Parathyroid adenoma (tissue), 2 donors: ENCODE measurements at regions not wholly inside any gene's neighbourhood (a gene's known extent, or its start where the extent isn't known, plus 50 kb on each side); places are given as distances from the start of the nearest gene placed in this dataset.

Source experiments
- H2AFZ ChIP-seq: fragments of 300-600 bp; sonication (generic); one replicate; pipeline ENCODE4 v1.7.0; 2017; ENCODE audit warnings: antibody characterized with exemption, mild to moderate bottlenecking
- H3K27ac ChIP-seq: fragments of 300-600 bp; sonication (generic); one replicate; pipeline ENCODE4 v1.7.0; 2017
- H3K27me3 ChIP-seq: fragments of 300-600 bp; sonication (generic); one replicate; pipeline ENCODE4 v1.7.0; 2017; ENCODE audit warnings: low read length; ENCODE audit not compliant: control insufficient read depth, insufficient read depth
- H3K36me3 ChIP-seq: fragments of 300-600 bp; sonication (generic); one replicate; pipeline ENCODE4 v1.7.0; 2017; ENCODE audit warnings: low read length; ENCODE audit not compliant: control insufficient read depth, insufficient read depth
- H3K4me1 ChIP-seq: fragments of 300-600 bp; sonication (generic); one replicate; pipeline ENCODE4 v1.7.0; 2017; ENCODE audit warnings: control low read depth
- H3K4me2 ChIP-seq: fragments of 300-600 bp; sonication (generic); one replicate; pipeline ENCODE4 v1.7.0; 2017; ENCODE audit warnings: low read length
- H3K4me3 ChIP-seq: fragments of 300-600 bp; sonication (generic); one replicate; pipeline ENCODE4 v1.7.0; 2017; ENCODE audit warnings: low read depth, low read length
- H3K79me2 ChIP-seq: fragments of 300-600 bp; sonication (generic); one replicate; pipeline ENCODE4 v1.7.0; 2017; ENCODE audit warnings: control low read depth
- H3K9ac ChIP-seq: fragments of 300-600 bp; sonication (generic); one replicate; pipeline ENCODE4 v1.7.0; 2017; ENCODE audit warnings: mild to moderate bottlenecking
- H3K9me3 ChIP-seq: fragments of 300-600 bp; sonication (generic); one replicate; pipeline ENCODE4 v1.7.0; 2017; ENCODE audit warnings: low read length; ENCODE audit not compliant: control insufficient read depth
- TF ChIP-seq, protein P1 (sequence below): fragments of 300-600 bp; sonication (generic); IDR thresholded peaks from one replicate; pipeline ENCODE4 v1.7.0; 2017; ENCODE audit warnings: antibody characterized with exemption, mild to moderate bottlenecking
- donor health status: primary hyperparathyroidism.

DNA sequence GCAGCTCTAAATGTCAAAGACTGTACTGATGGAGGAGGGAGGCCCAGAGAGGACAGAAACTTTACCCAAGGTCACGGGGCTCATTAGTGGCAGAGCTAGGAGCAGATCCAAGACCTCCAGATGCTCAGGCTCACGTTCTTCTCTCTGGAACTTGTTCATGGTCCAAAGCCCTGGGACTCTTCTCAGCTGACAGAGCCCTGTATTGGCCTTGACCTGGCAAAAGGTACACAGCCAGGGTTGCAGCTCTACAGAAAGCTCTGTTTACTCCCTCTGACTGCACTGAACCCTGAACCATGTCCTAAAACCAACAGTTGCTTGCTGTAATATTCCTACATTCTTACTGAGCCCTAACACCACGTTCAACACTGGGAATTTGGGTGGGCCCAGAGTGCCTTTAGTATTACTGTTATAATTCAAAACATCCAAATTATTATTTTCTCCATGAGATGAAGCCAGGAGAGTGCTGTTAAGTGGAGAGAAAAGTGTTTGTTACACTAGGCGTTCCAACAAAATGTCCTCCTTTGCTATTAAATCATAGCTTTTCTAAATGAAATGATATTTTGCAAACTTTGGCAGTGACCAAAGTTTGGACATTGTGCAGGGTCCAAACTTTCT is 602.4 kb upstream of the CLINT1 start:
- Histone ChIP-seq H3K4me1 (no peaks in the 10 kb centered on the region), H3K9me3 (no peaks in the 10 kb centered on the region), H3K27me3 (no peaks in the 10 kb centered on the region), H3K4me3 (no peak overlapping the region), H3K36me3 (no peaks in the 10 kb centered on the region), H3K27ac (no peak overlapping the region), H3K9ac (no peak overlapping the region), H3K79me2 (no peaks in the 10 kb centered on the region), H3K4me2 (no peak overlapping the region), H2AFZ (no peak overlapping the region)
- TF ChIP-seq, protein P1, sequence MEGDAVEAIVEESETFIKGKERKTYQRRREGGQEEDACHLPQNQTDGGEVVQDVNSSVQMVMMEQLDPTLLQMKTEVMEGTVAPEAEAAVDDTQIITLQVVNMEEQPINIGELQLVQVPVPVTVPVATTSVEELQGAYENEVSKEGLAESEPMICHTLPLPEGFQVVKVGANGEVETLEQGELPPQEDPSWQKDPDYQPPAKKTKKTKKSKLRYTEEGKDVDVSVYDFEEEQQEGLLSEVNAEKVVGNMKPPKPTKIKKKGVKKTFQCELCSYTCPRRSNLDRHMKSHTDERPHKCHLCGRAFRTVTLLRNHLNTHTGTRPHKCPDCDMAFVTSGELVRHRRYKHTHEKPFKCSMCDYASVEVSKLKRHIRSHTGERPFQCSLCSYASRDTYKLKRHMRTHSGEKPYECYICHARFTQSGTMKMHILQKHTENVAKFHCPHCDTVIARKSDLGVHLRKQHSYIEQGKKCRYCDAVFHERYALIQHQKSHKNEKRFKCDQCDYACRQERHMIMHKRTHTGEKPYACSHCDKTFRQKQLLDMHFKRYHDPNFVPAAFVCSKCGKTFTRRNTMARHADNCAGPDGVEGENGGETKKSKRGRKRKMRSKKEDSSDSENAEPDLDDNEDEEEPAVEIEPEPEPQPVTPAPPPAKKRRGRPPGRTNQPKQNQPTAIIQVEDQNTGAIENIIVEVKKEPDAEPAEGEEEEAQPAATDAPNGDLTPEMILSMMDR: no peak

DNA sequence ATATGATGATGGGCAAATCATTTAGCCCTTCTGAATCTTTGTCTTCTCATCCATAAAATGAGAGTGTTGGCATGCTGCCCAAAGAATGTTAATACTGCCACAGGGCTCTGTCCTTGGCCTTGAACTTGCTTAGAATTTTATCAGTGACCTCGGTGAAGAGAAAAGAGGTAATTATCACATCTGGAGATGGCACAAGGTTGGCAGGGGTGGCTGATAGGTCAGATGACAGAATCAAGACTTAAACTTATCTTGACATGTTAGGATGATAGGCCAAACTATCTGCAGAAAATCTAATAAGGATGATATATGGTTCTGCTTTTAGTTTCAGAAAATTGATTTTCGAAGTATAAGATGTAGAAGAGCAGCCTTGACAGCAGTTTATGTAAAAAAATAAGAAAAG is 599.1 kb upstream of the CLINT1 start:
- TF ChIP-seq, protein P1: no peak
- no peaks in the 10 kb centered on the region for H3K36me3 ChIP-seq
- no peaks in the 10 kb centered on the region for H3K79me2 ChIP-seq
- no peak overlapping the region for H3K9ac ChIP-seq
- no peak overlapping the region for H3K4me3 ChIP-seq
- H3K9me3 ChIP-seq: no peaks in the 10 kb centered on the region
- no peak overlapping the region for H3K4me2 ChIP-seq
- H2AFZ ChIP-seq: no peak overlapping the region
- no peak overlapping the region for H3K27ac ChIP-seq
- no peaks in the 10 kb centered on the region for H3K4me1 ChIP-seq
- H3K27me3 ChIP-seq: no peaks in the 10 kb centered on the region

DNA sequence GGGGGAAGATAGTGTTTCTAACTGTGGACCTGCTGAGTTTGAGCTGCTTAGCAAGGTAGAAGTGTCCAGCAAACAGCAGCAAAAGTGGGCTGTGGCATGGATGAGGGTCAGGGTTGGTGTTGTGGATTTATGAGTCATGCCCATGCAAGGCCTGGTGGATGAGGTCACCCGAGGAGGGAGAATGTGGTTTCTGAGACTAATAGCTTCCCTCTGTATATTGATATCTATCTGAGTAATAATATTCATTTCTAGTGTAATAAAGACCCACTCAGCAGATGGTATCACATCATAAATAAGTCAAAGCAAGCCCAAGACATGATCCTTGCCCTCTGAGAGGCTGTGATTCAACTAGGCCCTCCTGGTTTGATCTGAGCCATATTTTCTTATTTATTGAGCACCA is 597.8 kb upstream of the CLINT1 start:
- Histone ChIP-seq H3K36me3 (no peaks in the 10 kb centered on the region), H3K9me3 (no peaks in the 10 kb centered on the region), H3K4me3 (no peak overlapping the region), H3K4me1 (no peaks in the 10 kb centered on the region), H2AFZ (no peak overlapping the region), H3K27ac (no peak overlapping the region), H3K79me2 (no peaks in the 10 kb centered on the region), H3K4me2 (no peak overlapping the region), H3K27me3 (no peaks in the 10 kb centered on the region), H3K9ac (no peak overlapping the region)
- TF ChIP-seq, protein P1: no peak

DNA sequence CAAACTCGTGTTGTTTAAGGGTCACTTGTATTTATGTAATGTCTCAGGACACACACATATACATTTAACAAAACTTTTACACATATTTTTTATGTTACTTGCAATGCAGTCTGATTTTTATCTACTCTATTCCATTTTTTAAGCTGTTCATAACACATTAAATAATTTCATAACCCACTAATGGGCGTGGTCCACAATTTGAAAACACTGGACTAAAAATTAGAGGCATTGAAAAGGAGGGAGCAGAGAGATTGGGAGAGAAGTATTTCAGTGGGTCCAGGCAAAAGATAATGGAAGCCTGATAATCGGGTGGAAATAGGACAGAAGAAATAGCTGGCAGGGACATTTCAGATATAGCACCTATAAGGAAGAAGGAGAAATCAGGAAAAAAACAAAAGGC is 597.3 kb upstream of the CLINT1 start:
- Histone ChIP-seq H3K36me3 (no peaks in the 10 kb centered on the region), H3K4me2 (no peak overlapping the region), H3K79me2 (no peaks in the 10 kb centered on the region), H3K4me3 (no peak overlapping the region), H3K9me3 (no peaks in the 10 kb centered on the region), H3K27me3 (no peaks in the 10 kb centered on the region), H3K27ac (no peak overlapping the region), H2AFZ (no peak overlapping the region), H3K4me1 (no peaks in the 10 kb centered on the region), H3K9ac (no peak overlapping the region)
- TF ChIP-seq, protein P1: no peak

DNA sequence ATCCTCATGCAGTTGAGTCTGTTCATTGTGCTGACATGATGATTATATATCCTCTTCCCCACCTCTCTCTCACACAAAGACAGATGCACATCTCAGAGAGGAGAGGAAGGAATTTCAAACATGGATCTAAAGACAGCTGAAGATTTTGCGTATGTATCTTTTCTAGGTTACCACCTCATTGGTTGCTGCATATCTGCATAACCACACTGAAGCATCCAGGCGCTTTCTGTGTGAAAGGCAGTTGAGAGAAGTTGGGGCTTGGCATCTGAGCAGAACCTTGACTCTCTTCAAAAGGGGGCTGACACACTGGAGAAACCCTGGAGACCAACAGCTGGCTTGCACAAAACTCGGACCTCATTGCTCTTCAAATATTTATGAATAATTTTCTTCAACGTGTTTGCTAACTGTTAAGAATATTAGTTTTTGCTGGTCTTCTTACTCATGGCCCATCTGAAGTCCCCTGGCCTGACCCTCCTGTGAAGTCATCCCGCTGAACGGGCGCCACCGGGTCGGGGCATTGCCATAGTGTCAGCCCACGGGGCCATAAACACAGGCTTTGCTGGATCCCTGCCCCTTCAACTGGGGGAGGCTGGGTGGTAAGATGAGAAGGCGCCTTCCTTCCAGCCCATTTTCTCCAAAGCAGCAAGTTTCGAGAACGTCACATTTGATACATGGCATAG is 593.2 kb upstream of the CLINT1 start:
- Histone ChIP-seq H3K36me3 (no peaks in the 10 kb centered on the region), H3K9ac (no peak overlapping the region), H3K4me2 (no peak overlapping the region), H3K27ac (no peak overlapping the region), H3K27me3 (no peaks in the 10 kb centered on the region), H3K4me3 (no peak overlapping the region), H3K4me1 (no peaks in the 10 kb centered on the region), H3K79me2 (no peaks in the 10 kb centered on the region), H3K9me3 (no peaks in the 10 kb centered on the region), H2AFZ (no peak overlapping the region)
- TF ChIP-seq, protein P1: no peak
